G401 (cell line): ENCODE measurements at regions not wholly inside any gene's neighbourhood (a gene's known extent, or its start where the extent isn't known, plus 50 kb on each side); places are given as distances from the start of the nearest gene placed in this dataset.

Experiments
- DNase-seq: peaks from one replicate; pipeline ENCODE4 v3.0.0-alpha.2; 2015; ENCODE audit warnings: low spot score
- in situ Hi-C: cut with HindIII; loops from 2 replicates; pipeline ENCODE4 v1.10.0; 2016; ENCODE audit warnings: low sequenced_read_pairs, mixed read lengths

DNA sequence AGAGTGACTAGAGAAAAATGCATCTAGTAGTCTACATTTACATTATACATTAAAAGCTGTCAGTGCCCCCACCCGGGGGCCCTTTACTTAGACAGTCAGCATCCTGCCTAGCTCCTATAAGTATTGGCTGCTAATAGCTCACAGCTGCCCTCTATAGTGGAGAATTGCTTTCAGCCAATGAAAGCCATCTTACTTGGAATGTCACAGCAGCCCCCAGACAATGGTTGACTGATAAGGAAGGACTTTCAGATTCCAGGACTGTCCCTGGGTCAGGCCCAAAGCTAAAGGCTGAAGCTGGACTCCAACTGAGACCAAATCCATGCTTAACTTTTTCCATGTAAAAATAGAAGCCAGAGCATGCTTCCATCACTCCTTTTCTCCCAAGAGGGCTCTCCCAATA is 196.9 kb downstream of the ANKRD50 start:
- in situ Hi-C loops: no loop called here
- no peak for DNase-seq

DNA sequence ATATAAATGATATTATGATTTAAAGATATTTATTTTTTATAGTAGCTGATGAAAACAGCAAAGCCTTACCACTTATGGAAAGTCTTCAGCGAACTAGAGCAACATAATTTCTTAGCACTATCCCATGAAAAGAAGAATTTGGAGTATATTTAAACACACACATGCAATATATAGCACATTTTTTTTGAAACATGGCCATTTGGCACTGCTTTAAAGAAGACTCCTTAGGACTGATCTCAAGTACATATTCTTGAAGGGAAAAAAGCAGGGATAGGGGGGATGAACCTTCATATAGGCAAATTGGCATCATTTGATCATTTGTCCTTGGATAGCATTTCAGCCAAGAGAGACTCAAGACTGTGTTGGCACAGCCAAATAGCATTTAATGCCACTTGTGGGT is 193.3 kb downstream of the ANKRD50 start:
- in situ Hi-C loops: no loop called here
- DNase-seq: no peak

DNA sequence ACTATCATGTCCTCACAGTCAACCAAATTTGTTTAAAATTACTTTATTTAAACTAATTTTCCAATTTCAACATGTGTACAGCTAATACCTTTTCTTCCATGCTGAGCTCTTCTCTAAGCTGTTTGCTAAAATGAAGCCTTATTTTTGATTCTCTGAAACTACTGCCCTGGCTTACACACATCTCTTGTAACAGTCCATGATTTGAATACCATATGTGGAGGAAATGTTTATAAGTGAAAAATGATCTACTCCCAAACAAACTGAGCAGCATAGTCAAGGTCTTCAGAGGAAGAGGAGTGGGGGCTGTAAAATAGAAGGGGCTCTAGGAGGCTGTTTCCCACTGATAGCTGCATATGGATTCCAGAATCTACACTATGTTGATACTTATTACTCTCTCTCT is 188.7 kb downstream of the ANKRD50 start:
- in situ Hi-C loops: no loop called here

DNA sequence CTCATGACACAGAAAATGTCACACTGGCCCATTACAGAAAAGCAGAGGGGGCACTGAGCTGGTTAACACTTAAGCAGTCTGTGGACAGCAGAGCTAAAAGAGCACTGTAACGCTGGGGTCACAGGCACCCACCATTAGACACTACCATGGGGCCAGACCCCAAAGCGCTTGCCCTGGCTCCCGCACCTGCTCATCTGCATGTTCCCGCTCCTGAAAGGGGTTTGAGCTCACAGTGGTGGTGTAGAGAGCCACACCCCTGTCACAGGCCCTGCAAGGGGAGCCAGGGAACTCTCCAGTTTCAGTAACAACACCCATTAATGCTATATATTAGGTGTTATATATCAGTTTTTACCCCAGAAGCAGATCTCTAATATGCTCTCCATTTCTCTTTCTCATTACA is 187.0 kb downstream of the ANKRD50 start:
- no peak for DNase-seq
- in situ Hi-C loops: no loop called here

More for the DNA sequence above, 188.7 kb downstream of the ANKRD50 start:
- no peak for DNase-seq

DNA sequence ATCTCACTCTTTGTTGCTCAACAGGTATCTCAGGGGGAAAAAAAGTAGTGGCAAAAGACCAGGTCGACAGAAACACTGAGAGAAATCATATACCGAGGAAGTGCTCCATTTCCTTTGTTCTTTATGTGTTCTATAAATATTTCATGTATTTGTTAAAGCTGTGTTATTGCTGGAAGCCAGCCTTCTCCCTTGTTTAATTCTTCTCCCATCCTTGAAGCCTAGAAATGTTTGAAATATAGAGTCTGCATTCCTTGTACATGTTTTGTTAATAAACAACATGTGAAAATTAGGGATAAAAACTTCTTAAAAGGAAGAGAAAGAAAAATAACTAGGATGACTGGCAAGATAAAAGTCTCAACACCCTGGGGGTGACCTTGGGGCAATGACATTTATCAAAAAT is 186.2 kb downstream of the ANKRD50 start:
- in situ Hi-C loops: no loop called here
- no peak for DNase-seq

DNA sequence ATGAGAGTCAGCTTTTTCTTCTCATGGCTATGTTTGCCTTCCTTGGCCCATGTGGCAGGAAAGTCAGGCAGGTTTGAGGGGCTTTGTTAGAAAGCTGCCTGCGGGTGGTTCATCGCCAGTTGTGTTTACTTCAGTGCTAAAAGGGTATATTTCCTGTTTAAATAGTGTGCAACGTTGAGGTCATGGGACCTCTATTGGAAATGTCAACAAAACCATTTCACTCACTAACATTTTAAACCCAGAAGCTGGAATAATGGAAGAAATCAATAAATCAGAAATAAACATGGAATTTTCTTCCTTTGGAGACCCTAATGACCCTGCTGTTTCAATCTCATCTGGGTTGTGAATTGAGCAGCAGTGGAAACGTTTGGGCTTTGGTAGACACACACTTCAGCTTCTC is 185.8 kb downstream of the ANKRD50 start:
- DNase-seq: no peak
- in situ Hi-C loops: no loop called here

DNA sequence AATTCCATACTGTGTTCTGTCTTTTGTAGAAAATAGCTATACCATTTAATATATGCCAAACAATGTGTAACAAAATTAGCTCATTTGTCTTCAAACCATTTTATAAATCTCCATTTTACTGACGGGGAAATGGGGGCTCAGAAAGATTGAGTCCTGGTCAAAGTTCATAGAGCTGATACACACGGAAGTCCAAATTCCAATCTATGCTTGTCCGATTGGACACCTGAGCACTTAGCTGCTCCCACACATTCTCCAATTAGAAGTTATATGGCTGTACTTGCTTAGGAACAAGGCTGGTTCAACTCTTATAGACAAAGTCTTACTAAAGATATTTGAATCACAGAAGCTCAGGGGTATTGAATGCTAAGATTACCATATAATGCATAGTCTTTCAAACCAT is 185.2 kb downstream of the ANKRD50 start:
- in situ Hi-C loops: no loop called here
- DNase-seq: no peak

DNA sequence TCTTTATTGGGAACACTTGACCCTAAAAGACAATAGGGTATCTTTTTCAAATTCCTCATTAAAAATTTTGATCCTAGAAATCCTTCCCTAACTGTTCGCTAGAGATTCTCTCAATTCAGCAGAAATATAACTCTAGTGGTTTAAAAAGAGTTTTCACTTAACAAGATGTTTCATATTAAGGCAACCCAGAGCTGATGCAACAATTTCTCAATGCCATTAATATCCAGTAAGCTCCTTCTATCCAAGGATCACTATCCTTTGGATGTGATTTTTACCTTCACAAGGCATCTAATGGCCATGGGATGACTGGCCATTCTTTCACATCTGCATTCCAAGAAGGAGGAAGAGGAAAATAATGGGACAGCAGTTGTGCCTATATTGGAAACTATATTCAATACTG is 183.4 kb downstream of the ANKRD50 start:
- in situ Hi-C loops: no loop called here
- DNase-seq: no peak

DNA sequence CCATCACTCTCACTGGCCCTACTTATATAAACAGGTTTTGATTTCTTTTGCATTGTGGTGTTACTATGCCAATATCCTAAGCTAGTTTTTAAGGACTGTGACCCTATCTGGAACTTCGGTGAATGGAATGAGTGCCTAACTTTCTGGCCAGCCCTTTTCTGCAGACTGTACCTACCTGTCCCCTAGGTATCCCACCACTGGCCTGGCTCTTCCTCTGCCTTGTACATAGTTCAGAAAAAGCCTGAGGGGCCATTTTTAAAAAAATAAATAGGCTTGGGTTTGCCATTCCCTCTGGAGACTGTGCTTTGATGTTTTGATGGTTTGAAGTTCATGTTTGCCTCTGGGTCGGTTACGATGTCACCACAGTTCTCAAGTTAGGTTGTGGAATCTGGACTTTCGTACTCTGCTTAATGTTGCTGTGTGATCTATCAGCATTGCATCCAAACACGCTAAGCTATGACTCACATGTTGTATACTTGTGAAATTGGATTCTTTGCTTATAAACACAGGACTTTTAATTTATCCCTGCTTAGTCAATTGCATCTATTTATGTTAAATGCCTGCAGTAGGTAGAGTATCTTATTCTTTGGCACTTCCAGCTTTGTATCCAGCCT is 182.0 kb downstream of the ANKRD50 start:
- no peak for DNase-seq
- in situ Hi-C loops: no loop called here

DNA sequence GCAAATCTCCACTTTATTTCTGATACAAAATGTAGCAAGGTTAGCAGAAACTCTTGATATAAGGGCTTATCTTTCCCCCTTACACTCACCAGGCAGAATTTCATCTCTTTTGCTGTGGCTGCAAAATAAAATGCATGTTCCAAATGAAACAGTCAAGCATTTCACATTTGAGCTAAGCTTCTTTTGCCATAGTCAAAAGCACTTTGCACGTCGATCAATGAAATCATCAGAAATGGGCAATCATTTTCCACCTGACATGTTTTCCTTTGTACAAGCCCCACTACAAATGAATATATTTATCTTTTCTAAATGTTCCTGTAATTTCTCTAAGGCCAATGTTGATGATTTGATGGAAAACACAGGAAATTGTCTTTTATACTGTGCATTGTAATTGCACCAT is 178.4 kb downstream of the ANKRD50 start:
- DNase-seq: no peak
- in situ Hi-C loops: no loop called here

DNA sequence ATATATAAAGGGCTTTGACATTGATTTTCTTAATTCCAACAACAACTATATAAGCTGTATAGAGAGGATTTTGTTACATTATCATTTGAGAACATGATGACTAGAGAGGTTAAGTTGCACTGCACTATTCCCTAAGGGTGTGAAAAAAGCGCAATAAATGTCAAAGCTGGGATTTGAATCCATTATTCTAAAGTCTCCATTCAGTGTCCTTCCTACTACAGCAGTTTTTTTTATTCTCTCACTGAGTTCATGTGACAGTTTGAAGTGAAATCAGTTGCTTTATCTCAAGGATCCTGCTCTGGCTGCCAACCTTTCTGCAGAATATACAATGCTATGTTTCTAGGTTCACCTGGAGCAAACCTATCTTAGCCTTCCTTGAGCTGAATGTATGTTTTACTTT is 177.5 kb downstream of the ANKRD50 start:
- in situ Hi-C loops: no loop called here
- DNase-seq: no peak

DNA sequence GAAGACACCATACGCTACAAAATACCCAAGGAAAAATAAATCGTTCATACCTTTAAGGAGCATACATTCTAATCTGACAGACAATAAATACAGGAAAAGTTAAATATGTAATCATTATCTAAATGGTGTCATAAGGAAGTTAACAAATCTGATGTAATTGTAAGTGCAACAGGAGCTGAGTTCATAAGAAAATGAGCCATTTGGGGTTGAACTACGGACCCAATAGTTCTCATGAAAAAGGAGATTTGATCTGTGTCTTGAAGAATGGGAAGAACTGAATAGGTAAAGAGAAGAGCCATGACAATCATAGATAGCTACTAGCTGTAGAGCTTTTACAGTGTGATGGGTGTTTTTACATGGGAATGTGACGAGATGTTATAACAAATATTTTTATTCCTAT is 175.6 kb downstream of the ANKRD50 start:
- no peak for DNase-seq
- in situ Hi-C loops: no loop called here

DNA sequence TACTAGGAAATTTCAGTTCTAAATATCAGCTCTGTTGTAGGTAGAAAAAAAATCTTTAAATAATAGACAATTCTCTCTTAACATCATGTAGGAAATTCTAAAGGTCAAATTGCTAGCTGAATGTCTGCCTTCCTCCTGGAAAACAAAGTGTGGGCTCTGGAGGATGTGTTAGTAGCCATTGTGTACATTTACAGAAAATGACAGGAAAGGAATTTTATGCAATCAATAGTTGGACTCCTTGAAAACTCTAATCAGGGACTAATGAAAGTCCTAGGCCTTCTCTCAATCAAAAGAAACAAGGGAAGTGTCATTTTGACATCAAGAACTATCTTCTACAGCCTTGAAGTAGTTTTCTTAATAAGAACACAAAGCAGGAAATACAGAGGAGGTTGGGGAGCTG is 174.6 kb downstream of the ANKRD50 start:
- no peak for DNase-seq
- in situ Hi-C loops: no loop called here

DNA sequence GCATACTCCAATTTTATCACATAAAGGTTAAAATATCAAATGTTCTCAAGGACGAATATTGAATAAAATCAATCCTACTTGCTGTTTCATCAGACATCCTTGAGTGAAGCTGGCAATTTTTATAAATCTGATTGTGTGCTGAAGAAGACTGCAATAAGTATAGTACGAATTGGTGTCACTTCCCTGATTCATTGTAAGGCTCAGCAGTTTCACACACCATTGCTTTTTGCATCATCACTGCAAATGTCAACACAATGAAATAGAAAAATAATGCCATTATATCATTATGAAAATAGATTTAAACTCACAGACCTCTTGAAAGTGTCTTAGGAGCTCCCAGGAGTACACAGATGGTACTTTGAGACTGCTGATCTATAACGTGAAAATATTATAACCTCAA is 172.5 kb downstream of the ANKRD50 start:
- in situ Hi-C loops: no loop called here
- no peak for DNase-seq

DNA sequence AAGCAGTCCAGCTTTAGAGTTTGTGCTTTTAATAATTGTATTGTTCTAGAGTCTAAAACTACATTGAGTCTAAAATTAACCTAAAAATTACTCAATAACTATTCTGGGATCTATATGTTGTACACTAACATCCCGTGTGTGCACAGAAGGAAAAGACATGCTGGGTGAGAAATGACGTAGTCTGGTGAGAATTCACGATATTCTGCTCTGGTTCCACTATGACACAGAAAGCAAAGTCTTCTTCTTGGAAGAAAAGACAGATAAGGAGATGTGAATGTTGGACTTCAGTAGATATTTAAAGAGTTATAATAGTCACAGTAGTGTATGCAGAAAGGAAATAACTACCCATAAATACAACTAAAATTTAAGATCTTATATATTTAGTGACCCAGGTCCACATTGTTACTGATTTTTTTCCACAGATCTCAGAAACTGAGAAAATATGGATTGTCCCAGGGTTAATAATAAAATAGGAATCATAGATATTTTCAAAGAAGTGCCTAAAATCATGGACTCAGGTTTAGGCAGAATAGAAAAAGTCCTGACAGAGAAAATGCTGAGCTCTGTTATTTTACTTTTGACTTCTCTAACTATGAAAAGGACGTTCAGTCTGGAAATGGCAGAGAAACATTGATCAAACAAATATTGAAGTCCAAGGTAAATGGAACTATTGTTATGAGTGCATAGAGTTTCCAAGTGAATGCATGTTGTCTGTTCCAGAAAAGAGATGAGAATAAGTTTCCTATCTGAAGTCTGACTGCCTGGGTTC is 170.7 kb downstream of the ANKRD50 start:
- DNase-seq: no peak
- in situ Hi-C loops: no loop called here

DNA sequence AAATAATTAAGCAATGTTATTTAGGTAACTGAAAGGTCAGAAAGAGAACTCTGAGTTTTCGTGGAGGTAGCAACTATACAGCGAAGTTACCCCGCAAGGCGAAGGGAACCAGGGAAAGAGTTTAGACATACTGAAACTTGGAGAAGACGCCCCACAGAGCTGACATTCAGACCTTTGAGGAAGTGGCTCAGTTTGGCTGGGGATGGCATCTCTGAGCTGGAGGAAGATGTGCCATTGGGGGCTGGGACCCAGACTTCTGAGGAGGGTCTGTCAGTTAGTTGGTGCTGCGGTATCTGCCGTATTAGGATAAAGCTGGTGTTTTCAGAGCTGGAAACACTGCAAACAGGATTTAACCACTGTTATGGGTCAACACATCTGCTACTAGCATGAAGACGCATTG is 156.6 kb downstream of the ANKRD50 start:
- in situ Hi-C loops: no loop called here
- DNase-seq: no peak

DNA sequence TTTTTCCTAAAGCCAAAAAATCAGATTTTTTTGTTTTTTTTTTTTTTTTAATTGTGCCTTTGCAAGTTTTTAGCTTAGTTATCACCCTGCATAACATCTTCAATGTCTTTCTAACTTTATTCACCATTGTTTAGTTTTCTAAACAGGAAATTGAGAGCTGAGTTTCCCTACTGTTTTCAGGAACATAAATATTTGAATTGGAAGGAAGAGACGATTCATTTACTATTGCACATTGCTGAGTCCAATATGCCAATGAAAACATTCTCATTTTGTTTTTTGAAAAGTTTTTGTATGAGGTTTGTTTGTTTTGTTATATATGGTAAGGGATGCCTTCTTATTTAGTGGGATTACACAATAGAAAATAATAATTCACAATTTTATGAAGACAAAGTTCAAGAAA is 148.4 kb downstream of the ANKRD50 start:
- no peak for DNase-seq
- in situ Hi-C loops: no loop called here

DNA sequence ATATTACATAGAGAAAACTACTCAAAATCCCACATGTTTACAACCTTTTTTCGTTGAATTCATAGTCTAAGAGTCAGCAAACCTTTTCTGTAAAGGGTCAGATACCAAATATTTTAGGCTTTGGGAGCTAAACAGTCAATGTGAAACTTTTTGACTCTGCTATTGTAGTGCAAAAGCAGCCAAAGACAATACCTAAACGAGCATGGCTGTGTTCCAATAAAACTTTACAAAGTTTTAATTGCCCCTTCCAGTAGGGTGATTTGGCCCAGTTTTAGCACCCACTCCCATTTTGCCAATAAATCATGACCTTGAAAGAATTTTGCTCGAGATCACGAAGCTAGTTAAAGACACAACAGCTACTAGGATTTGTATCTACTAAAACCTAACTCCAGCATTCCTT is 147.2 kb downstream of the ANKRD50 start:
- in situ Hi-C loops: no loop called here

DNA sequence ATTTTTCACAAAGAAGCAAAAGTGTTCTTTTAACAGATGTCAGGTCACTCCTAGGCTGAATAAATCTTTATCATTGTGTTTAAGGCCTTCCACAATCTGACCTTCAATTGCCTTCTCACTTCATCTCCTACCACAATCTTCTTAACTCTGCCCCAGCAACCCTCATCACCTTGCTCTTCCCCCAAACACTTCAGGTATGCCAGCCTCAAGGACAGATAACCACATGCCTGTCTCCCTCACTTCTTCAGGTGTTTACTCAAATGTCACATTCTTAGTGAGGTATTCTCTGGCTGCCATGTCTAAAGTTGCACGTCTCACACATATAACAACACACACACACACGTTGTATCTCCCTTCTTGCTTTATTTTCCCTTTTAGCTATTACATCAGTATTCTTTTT is 146.5 kb downstream of the ANKRD50 start:
- DNase-seq: no peak

More for the DNA sequence above, 147.2 kb downstream of the ANKRD50 start:
- DNase-seq: no peak

DNA sequence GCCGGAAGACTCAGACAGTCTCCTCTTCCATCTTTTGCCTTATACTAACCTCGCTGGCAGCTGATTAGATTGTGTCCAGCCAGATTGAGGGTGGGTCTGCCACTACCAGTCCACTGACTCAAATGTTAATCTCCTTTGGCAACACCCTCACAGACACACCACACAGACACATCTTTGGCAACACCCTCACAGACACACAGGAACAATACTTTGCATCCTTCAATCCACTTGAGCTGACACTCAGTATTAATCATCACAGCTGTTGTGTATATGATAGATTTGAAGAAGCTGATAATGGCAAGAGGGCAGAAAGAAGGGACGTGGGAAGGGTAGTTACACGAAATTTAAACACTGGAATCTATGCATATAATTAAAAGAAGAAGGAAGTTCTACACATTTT is 139.5 kb downstream of the ANKRD50 start:
- DNase-seq: no peak
- in situ Hi-C loops: no loop called here

More for the DNA sequence above, 146.5 kb downstream of the ANKRD50 start:
- in situ Hi-C loops: no loop called here

DNA sequence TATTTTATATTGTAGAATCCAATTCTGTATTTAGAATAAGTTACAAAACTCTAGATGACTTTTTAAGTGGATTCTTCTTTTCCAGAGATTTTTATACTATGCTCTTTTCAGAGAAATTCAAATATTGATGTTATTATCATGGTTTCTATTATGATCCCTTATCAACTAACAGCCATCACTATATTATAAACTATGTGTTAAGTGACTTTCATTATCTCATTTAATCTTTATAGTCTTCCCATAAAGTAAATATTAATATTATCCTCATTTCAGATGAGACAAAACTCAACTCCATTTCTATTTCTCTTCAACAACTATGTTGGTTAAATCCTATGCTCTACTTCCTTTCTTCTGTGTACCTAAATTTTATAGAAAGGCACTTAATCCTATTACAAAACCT is 132.6 kb downstream of the ANKRD50 start:
- in situ Hi-C loops: no loop called here
- DNase-seq: no peak
